Neuronal stem cell (in vitro differentiated cells): ENCODE measurements at regions not wholly inside any gene's neighbourhood (a gene's known extent, or its start where the extent isn't known, plus 50 kb on each side); places are given as distances from the start of the nearest gene placed in this dataset. TPM values are rescaled to one million over a fixed set of nuclear protein-coding genes. Genes with fewer than 3 reads are reported as not detected.
"Not testable (repeated sequence)": the region's sequence is repeated elsewhere in the genome, so short reads cannot be mapped to it uniquely, and the experiment has no call there.

Experiments used
- DNase-seq: peaks from one replicate; pipeline ENCODE4 v3.0.0-alpha.2; 2013; ENCODE audit warnings: low spot score
- H2AFZ ChIP-seq: one replicate; pipeline ENCODE4 v1.6.1; 2013; ENCODE audit warnings: mild to moderate bottlenecking, low read length, inconsistent platforms
- H2AK5ac ChIP-seq: 2 replicates; pipeline ENCODE4 v1.6.1; 2013; ENCODE audit warnings: low read depth, mild to moderate bottlenecking, inconsistent platforms, low read length, moderate library complexity, mixed read lengths
- H2BK120ac ChIP-seq: 2 replicates; pipeline ENCODE4 v1.6.1; 2013; ENCODE audit warnings: low read depth, mild to moderate bottlenecking, inconsistent platforms, low read length, moderate library complexity, mixed read lengths
- H2BK12ac ChIP-seq: one replicate; pipeline ENCODE4 v1.6.1; 2013; ENCODE audit warnings: low read length, inconsistent platforms
- H2BK15ac ChIP-seq: 2 replicates; pipeline ENCODE4 v1.6.1; 2013; ENCODE audit warnings: mild to moderate bottlenecking, low read length, inconsistent platforms, mixed read lengths
- H2BK5ac ChIP-seq: one replicate; pipeline ENCODE4 v1.6.1; 2013; ENCODE audit warnings: inconsistent platforms, mild to moderate bottlenecking, low read length, moderate library complexity
- H3K14ac ChIP-seq: one replicate; pipeline ENCODE4 v1.6.1; 2013; ENCODE audit warnings: low read length, inconsistent platforms
- H3K18ac ChIP-seq: 2 replicates; pipeline ENCODE4 v1.6.1; 2013; ENCODE audit warnings: low read length, inconsistent platforms
- H3K23ac ChIP-seq: 2 replicates; pipeline ENCODE4 v1.6.1; 2013; ENCODE audit warnings: low read depth, mild to moderate bottlenecking, mixed read lengths, low read length, inconsistent platforms; ENCODE audit not compliant: poor library complexity
- H3K27ac ChIP-seq: replicated peaks from 3 replicates; pipeline ENCODE4 v1.5.1; 2013; ENCODE audit warnings: low read length, inconsistent platforms
- H3K27me3 ChIP-seq, 3 experiments: 2 replicates each; pipeline ENCODE4 v1.6.1; 2013; ENCODE audit warnings: low read length in 3 of 3, mild to moderate bottlenecking in 2 of 3, inconsistent platforms in 1 of 3, low read depth in 1 of 3, mixed read lengths in 1 of 3, moderate library complexity in 1 of 3; ENCODE audit not compliant: control insufficient read depth in 3 of 3, insufficient read depth in 3 of 3
- H3K36me3 ChIP-seq, 2 donors: replicated peaks in 1 of 2; 2 replicates each; pipeline ENCODE4 v1.6.1; 2013; ENCODE audit warnings: low read length in 2 of 2; ENCODE audit not compliant: control insufficient read depth in 2 of 2, insufficient read depth in 2 of 2
- H3K4ac ChIP-seq: 2 replicates; pipeline ENCODE4 v1.6.1; 2013; ENCODE audit warnings: inconsistent platforms, mild to moderate bottlenecking, low read length, moderate library complexity
- H3K4me1 ChIP-seq, 2 donors: 1 replicate in 1 of 2; 2 replicates in 1 of 2; pipeline ENCODE4 v1.6.1; 2013; ENCODE audit warnings: low read length in 2 of 2, low read depth in 1 of 2; ENCODE audit not compliant: control insufficient read depth in 2 of 2, insufficient read depth in 1 of 2
- H3K4me2 ChIP-seq: one replicate; pipeline ENCODE4 v1.6.1; 2013; ENCODE audit warnings: mild to moderate bottlenecking, low read length, inconsistent platforms; ENCODE audit not compliant: insufficient read depth, poor library complexity, severe bottlenecking
- H3K4me3 ChIP-seq, 2 donors: 2 replicates each; pipeline ENCODE4 v1.5.1; 2013; ENCODE audit warnings: low read length in 2 of 2, mild to moderate bottlenecking in 2 of 2, inconsistent platforms in 1 of 2, moderate library complexity in 1 of 2
- H3K79me1 ChIP-seq: one replicate; pipeline ENCODE4 v1.6.1; 2013; ENCODE audit warnings: low read depth, mild to moderate bottlenecking, inconsistent platforms, low read length, moderate library complexity
- H3K9ac ChIP-seq: one replicate; pipeline ENCODE4 v1.6.1; 2013; ENCODE audit warnings: mild to moderate bottlenecking, low read depth, low read length, inconsistent platforms; ENCODE audit not compliant: poor library complexity
- H3K9me3 ChIP-seq, 2 donors: replicated peaks in 1 of 2; 2 replicates each; pipeline versions ENCODE3 to v1.6.1; 2013; ENCODE audit warnings: low read length in 2 of 2, mild to moderate bottlenecking in 2 of 2, inconsistent platforms in 1 of 2, low read depth in 1 of 2, mixed read lengths in 1 of 2, moderate library complexity in 1 of 2; ENCODE audit not compliant: control insufficient read depth in 2 of 2, insufficient read depth in 1 of 2
- H4K8ac ChIP-seq: one replicate; pipeline ENCODE4 v1.6.1; 2013; ENCODE audit warnings: low read depth, mild to moderate bottlenecking, inconsistent platforms, low read length, moderate library complexity
- H4K91ac ChIP-seq: one replicate; pipeline ENCODE4 v1.6.1; 2013; ENCODE audit warnings: low read length, low read depth, mild to moderate bottlenecking, inconsistent platforms; ENCODE audit not compliant: poor library complexity
- WGBS, 2 donors: extraction: QIAGEN DNeasy Blood & Tissue Kit; methylation state at CpG; one replicate each; pipeline ENCODE4 v1.1.7; 2013; ENCODE audit warnings: missing lambda C conversion rate in 2 of 2, mixed read lengths in 1 of 2; ENCODE audit not compliant: insufficient read length in 2 of 2, insufficient replicate concordance in 1 of 2; ENCODE audit errors: extremely low coverage in 2 of 2; 5-methylcytosine and 5-hydroxymethylcytosine counted together
- small RNA-seq: library from polyadenylated mRNA; stranded (forward); fragments of <200 nt; extraction: miRNeasy Mini kit (QIAGEN cat#:217004); gene quantifications from one replicate; pipeline ENCODE3, GENCODE V24; 2013; ENCODE audit not compliant: insufficient read depth

- no CpG with 5 or more reads among the region's 1 CpG for WGBS, 2 donors
- not testable (repeated sequence) for H3K18ac ChIP-seq, H3K4ac ChIP-seq, H2BK5ac ChIP-seq, H4K91ac ChIP-seq, H2BK120ac ChIP-seq, H3K23ac ChIP-seq, H4K8ac ChIP-seq, H2BK12ac ChIP-seq, H3K4me1 ChIP-seq, H2AFZ ChIP-seq, DNase-seq, H3K27ac ChIP-seq, H2BK15ac ChIP-seq, H3K36me3 ChIP-seq, H3K4me3 ChIP-seq, H3K14ac ChIP-seq, H3K4me2 ChIP-seq, H3K9me3 ChIP-seq, H2AK5ac ChIP-seq, H3K27me3 ChIP-seq, H3K9ac ChIP-seq, H3K79me1 ChIP-seq
These were observed 63.0 kb upstream of the DRD5 start for GRCh38 chr4:9718246-9718939.

- not testable (repeated sequence) for H3K79me1 ChIP-seq, H2BK120ac ChIP-seq, H3K14ac ChIP-seq, H2BK5ac ChIP-seq, H2AK5ac ChIP-seq, H3K18ac ChIP-seq, H3K4me1 ChIP-seq, H3K4ac ChIP-seq, H3K9ac ChIP-seq, H3K9me3 ChIP-seq, H3K36me3 ChIP-seq, H3K27me3 ChIP-seq, H2BK12ac ChIP-seq, DNase-seq, H3K23ac ChIP-seq, H2AFZ ChIP-seq, H3K4me3 ChIP-seq, H3K27ac ChIP-seq, H4K8ac ChIP-seq, H2BK15ac ChIP-seq, H4K91ac ChIP-seq, H3K4me2 ChIP-seq
- no CpG with 5 or more reads among the region's 11 CpGs for WGBS, 2 donors
These were observed 59.3 kb upstream of the DRD5 start for GRCh38 chr4:9722131-9722530.

Small RNAs in the stretch of these regions (small RNA-seq; reads per million reads assigned to genes)
- not detected for gene MIR548I2
- not detected for gene RF00017
- gene SNRPCP13, result not detected
